H9 (cell line): ENCODE measurements at regions not wholly inside any gene's neighbourhood (a gene's known extent, or its start where the extent isn't known, plus 50 kb on each side); places are given as distances from the start of the nearest gene placed in this dataset.

Experiments used
- DNase-seq: peaks from one replicate; pipeline ENCODE4 v3.0.0-alpha.2; 2017
- H2AFZ ChIP-seq: one replicate; pipeline ENCODE4 v1.6.1; 2013; ENCODE audit warnings: mild to moderate bottlenecking, low read length, control low read depth, moderate library complexity
- H2AK5ac ChIP-seq: 2 replicates; pipeline ENCODE4 v1.6.1; 2013; ENCODE audit warnings: low read length, control low read depth, mixed read lengths; ENCODE audit not compliant: insufficient read length
- H2BK120ac ChIP-seq: one replicate; pipeline ENCODE4 v1.6.1; 2013; ENCODE audit warnings: low read depth, mild to moderate bottlenecking, low read length, control low read depth, inconsistent platforms; ENCODE audit not compliant: poor library complexity, severe bottlenecking
- H2BK12ac ChIP-seq: 2 replicates; pipeline ENCODE4 v1.6.1; 2013; ENCODE audit warnings: low read length, control low read depth, mixed read lengths, low read depth; ENCODE audit not compliant: insufficient read length
- H2BK15ac ChIP-seq: 2 replicates; pipeline ENCODE4 v1.6.1; 2013; ENCODE audit warnings: low read depth, low read length, control low read depth
- H2BK20ac ChIP-seq: one replicate; pipeline ENCODE4 v1.6.1; 2013; ENCODE audit warnings: low read depth, mild to moderate bottlenecking, low read length, control low read depth, inconsistent platforms; ENCODE audit not compliant: poor library complexity, severe bottlenecking
- H2BK5ac ChIP-seq: 2 replicates; pipeline ENCODE4 v1.6.1; 2013; ENCODE audit warnings: low read length, control low read depth, mixed read lengths; ENCODE audit not compliant: insufficient read length
- H3K14ac ChIP-seq: 2 replicates; pipeline ENCODE4 v1.6.1; 2013; ENCODE audit warnings: low read length, control low read depth; ENCODE audit not compliant: insufficient read depth
- H3K18ac ChIP-seq: 2 replicates; pipeline ENCODE4 v1.6.1; 2013; ENCODE audit warnings: low read depth, mild to moderate bottlenecking, mixed read lengths, low read length, control low read depth; ENCODE audit not compliant: insufficient read length
- H3K23ac ChIP-seq: 2 replicates; pipeline ENCODE4 v1.6.1; 2013; ENCODE audit warnings: low read length, control low read depth, mixed read lengths, low read depth; ENCODE audit not compliant: insufficient read length
- H3K23me2 ChIP-seq: 2 replicates; pipeline ENCODE4 v1.6.1; 2013; ENCODE audit warnings: low read depth, mild to moderate bottlenecking, mixed read lengths, low read length, control low read depth; ENCODE audit not compliant: insufficient read length, poor library complexity, severe bottlenecking
- H3K27ac ChIP-seq: 2 replicates; pipeline ENCODE4 v1.5.1; 2013; ENCODE audit warnings: low read length, control low read depth, mixed read lengths, low read depth; ENCODE audit not compliant: insufficient read length
- H3K27me3 ChIP-seq: 2 replicates; pipeline ENCODE4 v1.6.1; 2013; ENCODE audit warnings: low read length, control low read depth, inconsistent platforms; ENCODE audit not compliant: insufficient read depth
- H3K4ac ChIP-seq: 2 replicates; pipeline ENCODE4 v1.6.1; 2013; ENCODE audit warnings: low read depth, mild to moderate bottlenecking, control low read depth, inconsistent platforms, low read length, moderate library complexity
- H3K4me1 ChIP-seq: 2 replicates; pipeline ENCODE4 v1.6.1; 2013; ENCODE audit warnings: low read length, control low read depth, inconsistent platforms; ENCODE audit not compliant: insufficient read depth
- H3K4me2 ChIP-seq: 2 replicates; pipeline ENCODE4 v1.6.1; 2013; ENCODE audit warnings: low read length, control low read depth, mixed read lengths; ENCODE audit not compliant: insufficient read length, insufficient read depth
- H3K56ac ChIP-seq: 2 replicates; pipeline ENCODE4 v1.6.1; 2013; ENCODE audit warnings: low read depth, mild to moderate bottlenecking, mixed read lengths, low read length, control low read depth; ENCODE audit not compliant: insufficient read length
- H3K79me1 ChIP-seq: 2 replicates; pipeline ENCODE4 v1.6.1; 2013; ENCODE audit warnings: low read depth, mild to moderate bottlenecking, moderate library complexity, low read length, control low read depth, inconsistent platforms; ENCODE audit not compliant: insufficient read depth, poor library complexity, severe bottlenecking
- H3K79me2 ChIP-seq: 2 replicates; pipeline ENCODE4 v1.6.1; 2013; ENCODE audit warnings: low read length, control low read depth, inconsistent platforms; ENCODE audit not compliant: insufficient read depth
- H3K9ac ChIP-seq: 2 replicates; pipeline ENCODE4 v1.6.1; 2013; ENCODE audit warnings: low read length, control low read depth, mixed read lengths; ENCODE audit not compliant: insufficient read length; ENCODE audit errors: extremely low read depth
- H3K9me3 ChIP-seq: one replicate; pipeline ENCODE4 v1.6.1; 2013; ENCODE audit warnings: low read depth, low read length, inconsistent platforms; ENCODE audit not compliant: control insufficient read depth
- H3T11ph ChIP-seq: one replicate; pipeline ENCODE4 v1.6.1; 2013; ENCODE audit warnings: mild to moderate bottlenecking, low read length, control low read depth, inconsistent platforms
- H4K20me1 ChIP-seq: one replicate; pipeline ENCODE4 v1.6.1; 2013; ENCODE audit not compliant: control insufficient read depth, insufficient read length, insufficient read depth
- H4K5ac ChIP-seq: 2 replicates; pipeline ENCODE4 v1.6.1; 2013; ENCODE audit warnings: low read depth, mild to moderate bottlenecking, mixed read lengths, low read length, control low read depth; ENCODE audit not compliant: insufficient read length
- H4K8ac ChIP-seq: replicated peaks from 2 replicates; pipeline ENCODE4 v1.6.1; 2013; ENCODE audit warnings: low read length, control low read depth, mixed read lengths, low read depth; ENCODE audit not compliant: insufficient read length
- H4K91ac ChIP-seq: 2 replicates; pipeline ENCODE4 v1.6.1; 2013; ENCODE audit warnings: low read depth, mild to moderate bottlenecking, moderate library complexity, mixed read lengths, low read length, control low read depth; ENCODE audit not compliant: insufficient read length
- H3K27ac Mint-ChIP-seq, 3 experiments: 2 replicates in 2 of 3; 3 replicates in 1 of 3; pipeline ENCODE4 v1.8.0; 2020 to 2021; ENCODE audit warnings: mixed read lengths in 3 of 3, mild to moderate bottlenecking in 1 of 3, moderate library complexity in 1 of 3
- H3K27me3 Mint-ChIP-seq: 2 replicates; pipeline ENCODE4 v1.8.0; 2021; ENCODE audit warnings: low read depth, mild to moderate bottlenecking, moderate library complexity, mixed read lengths
- H3K36me3 Mint-ChIP-seq, 3 experiments: 2 replicates in 2 of 3; 3 replicates in 1 of 3; pipeline ENCODE4 v1.8.0; 2020 to 2021; ENCODE audit warnings: low read depth in 3 of 3, mixed read lengths in 3 of 3; ENCODE audit not compliant: insufficient read depth in 1 of 3
- H3K4me1 Mint-ChIP-seq, 2 experiments: 2 replicates each; pipeline ENCODE4 v1.8.0; 2020; ENCODE audit warnings: mixed read lengths in 2 of 2
- H3K4me3 Mint-ChIP-seq, 2 experiments: 2 replicates in 1 of 2; 3 replicates in 1 of 2; pipeline ENCODE4 v1.8.0; 2020 to 2021; ENCODE audit warnings: mild to moderate bottlenecking in 2 of 2, mixed read lengths in 2 of 2, moderate library complexity in 1 of 2
- H3K9me3 Mint-ChIP-seq, 2 experiments: 2 replicates in 1 of 2; 3 replicates in 1 of 2; pipeline ENCODE4 v1.8.0; 2020; ENCODE audit warnings: mild to moderate bottlenecking in 2 of 2, mixed read lengths in 2 of 2, moderate library complexity in 1 of 2
- WGBS: extraction: QIAGEN DNeasy Blood & Tissue Kit; methylation state at CpG from one replicate; pipeline ENCODE4 v1.1.7; 2013; ENCODE audit warnings: missing lambda C conversion rate, low lambda C conversion rate, mixed read lengths; ENCODE audit not compliant: insufficient read length; ENCODE audit errors: extremely low coverage; 5-methylcytosine and 5-hydroxymethylcytosine counted together
- TF ChIP-seq, protein P1 (sequence below): fragments of 200-600 bp; sonication (generic); conservative IDR thresholded peaks from 3 replicates; pipeline ENCODE4 v1.8.0; 2021; ENCODE audit warnings: antibody characterized with exemption, mild to moderate bottlenecking

DNA sequence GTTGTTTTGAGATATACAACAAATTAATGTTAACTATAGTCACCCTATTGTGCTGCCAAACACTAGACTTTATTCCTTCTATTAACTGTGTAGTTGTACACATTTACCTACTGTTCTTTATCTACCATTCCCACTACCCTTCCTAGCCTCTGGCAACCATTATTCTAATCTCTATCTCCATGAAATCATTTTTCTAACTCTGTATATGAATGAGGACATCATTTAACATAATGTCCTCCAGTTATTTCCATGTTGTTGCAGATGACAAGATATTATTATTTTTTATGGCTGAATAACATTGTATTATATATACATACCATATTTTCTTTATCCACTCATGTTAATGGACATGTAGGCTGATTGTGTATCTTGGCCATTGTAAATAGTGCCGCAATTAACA lies 366.3 kb downstream of the TBX15 start:
- no peak overlapping the region for H3K27ac ChIP-seq
- no peaks in the 10 kb centered on the region for H3K23me2 ChIP-seq
- no peak overlapping the region for H3K4me2 ChIP-seq
- H4K8ac ChIP-seq, result no peak overlapping the region
- H2AFZ ChIP-seq, result no peak overlapping the region
- H2BK15ac ChIP-seq, result no peak overlapping the region
- no peaks in the 10 kb centered on the region for H3K4me1 Mint-ChIP-seq
- H3K4me3 Mint-ChIP-seq, result no peak overlapping the region
- H2BK5ac ChIP-seq, result no peak overlapping the region
- H3K9ac ChIP-seq, result no peak overlapping the region
- H3K79me1 ChIP-seq, result no peaks in the 10 kb centered on the region
- no peaks in the 10 kb centered on the region for H3K79me2 ChIP-seq
- no peak for DNase-seq
- H4K5ac ChIP-seq, result no peak overlapping the region
- no peak overlapping the region for H4K91ac ChIP-seq
- no peak overlapping the region for H2BK120ac ChIP-seq
- no peak overlapping the region for H2AK5ac ChIP-seq
- H3K56ac ChIP-seq, result no peak overlapping the region
- H3K4ac ChIP-seq, result no peak overlapping the region
- H3K36me3 Mint-ChIP-seq, result no peaks in the 10 kb centered on the region
- no peak overlapping the region for H2BK12ac ChIP-seq
- TF ChIP-seq, protein P1, sequence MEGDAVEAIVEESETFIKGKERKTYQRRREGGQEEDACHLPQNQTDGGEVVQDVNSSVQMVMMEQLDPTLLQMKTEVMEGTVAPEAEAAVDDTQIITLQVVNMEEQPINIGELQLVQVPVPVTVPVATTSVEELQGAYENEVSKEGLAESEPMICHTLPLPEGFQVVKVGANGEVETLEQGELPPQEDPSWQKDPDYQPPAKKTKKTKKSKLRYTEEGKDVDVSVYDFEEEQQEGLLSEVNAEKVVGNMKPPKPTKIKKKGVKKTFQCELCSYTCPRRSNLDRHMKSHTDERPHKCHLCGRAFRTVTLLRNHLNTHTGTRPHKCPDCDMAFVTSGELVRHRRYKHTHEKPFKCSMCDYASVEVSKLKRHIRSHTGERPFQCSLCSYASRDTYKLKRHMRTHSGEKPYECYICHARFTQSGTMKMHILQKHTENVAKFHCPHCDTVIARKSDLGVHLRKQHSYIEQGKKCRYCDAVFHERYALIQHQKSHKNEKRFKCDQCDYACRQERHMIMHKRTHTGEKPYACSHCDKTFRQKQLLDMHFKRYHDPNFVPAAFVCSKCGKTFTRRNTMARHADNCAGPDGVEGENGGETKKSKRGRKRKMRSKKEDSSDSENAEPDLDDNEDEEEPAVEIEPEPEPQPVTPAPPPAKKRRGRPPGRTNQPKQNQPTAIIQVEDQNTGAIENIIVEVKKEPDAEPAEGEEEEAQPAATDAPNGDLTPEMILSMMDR, result no peak
- no peaks in the 10 kb centered on the region for H3K27me3 ChIP-seq
- no peaks in the 10 kb centered on the region for H3K9me3 ChIP-seq
- no CpG with 5 or more reads among the region's 1 CpG for WGBS
- no peak overlapping the region for H3K14ac ChIP-seq
- H3K18ac ChIP-seq, result no peak overlapping the region
- H3K9me3 Mint-ChIP-seq, result no peaks in the 10 kb centered on the region
- H4K20me1 ChIP-seq, result no peaks in the 10 kb centered on the region
- no peak overlapping the region for H3K27ac Mint-ChIP-seq
- no peaks in the 10 kb centered on the region for H3K27me3 Mint-ChIP-seq
- no peak overlapping the region for H2BK20ac ChIP-seq
- no peaks in the 10 kb centered on the region for H3K4me1 ChIP-seq
- H3T11ph ChIP-seq, result no peak overlapping the region
- H3K23ac ChIP-seq, result no peak overlapping the region
